UCSD-AML1 (cell line): ENCODE measurements at regions not wholly inside any gene's neighbourhood (a gene's known extent, or its start where the extent isn't known, plus 50 kb on each side); places are given as distances from the start of the nearest gene placed in this dataset.
"Not testable (repeated sequence)": the region's sequence is repeated elsewhere in the genome, so short reads cannot be mapped to it uniquely, and the experiment has no call there.

Experiments
- DNase-seq: peaks from one replicate; lab custom pipeline; 2025; ENCODE audit not compliant: unreplicated experiment; lab: John Stamatoyannopoulos, UW

DNA sequence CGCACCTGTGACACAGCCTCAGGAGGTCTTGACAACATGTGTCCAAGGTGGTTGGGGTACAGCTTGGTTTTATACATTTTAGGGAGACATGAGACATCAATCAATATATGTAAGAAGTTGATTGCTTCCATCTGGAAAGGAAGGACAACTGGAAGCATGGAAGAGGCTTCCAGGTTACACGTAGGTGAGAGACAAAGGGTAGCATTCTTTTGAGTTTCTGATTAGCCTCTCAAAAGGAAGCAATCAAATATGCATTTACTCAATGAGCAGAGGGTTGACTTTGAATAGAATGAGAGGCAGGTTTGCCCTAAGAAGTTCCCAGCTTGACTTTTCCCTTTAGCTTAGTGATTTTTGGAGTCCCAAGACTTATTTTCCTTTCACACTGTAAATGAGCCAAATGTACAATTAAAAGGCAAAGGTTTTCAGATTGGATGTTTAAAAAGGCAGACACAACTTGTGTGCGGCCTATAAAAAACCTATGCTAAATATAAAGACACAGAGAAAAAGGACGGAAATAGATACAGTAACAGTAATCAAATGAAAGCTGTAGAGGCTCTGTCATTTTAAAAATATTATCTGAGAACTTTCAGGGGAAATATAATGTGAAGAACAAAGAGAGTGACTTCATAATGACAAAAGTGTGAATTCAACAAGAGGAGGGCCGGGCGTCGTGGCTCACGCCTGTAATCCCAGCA, 65.7 kb upstream of the LANCL2 start:
- DNase-seq, result no peak

DNA sequence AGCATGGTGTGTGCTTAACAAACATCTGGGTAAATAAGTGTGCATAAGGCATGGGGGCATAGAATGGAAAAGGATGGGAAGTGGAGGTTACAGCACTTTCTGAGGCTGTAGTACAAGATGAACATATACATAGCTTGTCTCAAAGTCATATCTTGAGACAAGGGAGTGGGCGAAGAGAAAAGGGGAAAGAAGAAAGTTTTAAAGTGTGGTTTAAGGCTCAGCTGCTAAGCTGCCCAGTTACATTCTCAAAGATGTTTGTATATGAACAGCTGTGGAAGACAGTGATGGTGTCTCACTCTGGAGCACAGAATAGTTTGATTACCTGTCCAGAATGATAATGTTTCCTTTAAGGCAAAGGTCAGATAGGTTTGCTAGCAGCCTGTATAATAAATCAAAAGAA, 61.9 kb upstream of the LANCL2 start:
- DNase-seq, result no peak

DNA sequence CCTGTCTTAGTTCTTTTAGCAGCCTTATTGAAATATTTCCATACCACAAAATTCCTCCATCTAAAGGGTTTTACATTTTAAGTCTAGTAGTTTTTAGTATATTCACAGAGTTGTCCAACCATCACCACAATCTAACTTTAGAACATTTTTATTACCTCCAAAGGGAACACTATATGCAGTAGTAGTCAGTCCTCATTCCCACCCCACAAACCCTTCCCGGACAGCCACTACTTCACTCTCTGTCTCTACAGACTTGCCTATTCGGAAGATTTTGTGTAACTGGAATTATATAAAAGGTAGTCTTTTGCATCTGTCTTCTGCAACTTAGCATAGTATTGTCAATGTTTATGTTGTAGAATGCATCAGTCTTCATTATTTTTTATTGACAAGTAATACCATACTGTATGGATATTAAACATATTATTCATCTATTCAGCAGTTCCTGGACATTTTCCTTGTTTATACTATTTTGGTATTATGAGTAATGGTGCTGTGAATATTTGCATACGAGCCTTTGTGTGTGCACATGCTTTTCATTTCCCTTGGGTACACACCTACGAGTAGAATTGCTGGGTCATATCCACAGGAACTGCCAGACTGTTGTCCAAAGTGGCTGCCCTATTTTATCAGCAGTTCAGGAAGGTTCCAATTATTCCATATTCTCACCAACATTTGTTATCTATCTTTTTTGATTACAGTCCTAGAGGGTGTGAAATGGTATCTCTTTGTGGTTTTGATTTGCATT, 60.9 kb upstream of the LANCL2 start:
- no peak for DNase-seq

DNA sequence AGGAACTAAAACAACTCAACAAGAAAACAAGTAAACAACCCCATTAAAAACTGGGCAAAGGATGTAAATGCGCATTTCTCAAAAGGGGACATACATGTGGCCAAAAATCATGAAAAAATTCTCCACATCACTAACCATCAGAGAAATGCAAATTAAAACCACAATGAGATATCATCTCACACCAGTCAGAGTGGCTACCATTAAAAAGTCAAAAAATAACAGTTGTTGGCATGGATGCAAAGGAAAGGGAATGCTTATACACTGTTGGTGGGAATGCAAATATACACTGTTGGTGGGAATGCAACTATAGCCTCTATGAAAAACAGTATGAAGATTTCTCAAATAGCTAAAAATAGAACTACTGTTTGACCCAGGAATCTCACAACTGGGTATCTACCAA, 60.0 kb upstream of the LANCL2 start:
- DNase-seq, result no peak

DNA sequence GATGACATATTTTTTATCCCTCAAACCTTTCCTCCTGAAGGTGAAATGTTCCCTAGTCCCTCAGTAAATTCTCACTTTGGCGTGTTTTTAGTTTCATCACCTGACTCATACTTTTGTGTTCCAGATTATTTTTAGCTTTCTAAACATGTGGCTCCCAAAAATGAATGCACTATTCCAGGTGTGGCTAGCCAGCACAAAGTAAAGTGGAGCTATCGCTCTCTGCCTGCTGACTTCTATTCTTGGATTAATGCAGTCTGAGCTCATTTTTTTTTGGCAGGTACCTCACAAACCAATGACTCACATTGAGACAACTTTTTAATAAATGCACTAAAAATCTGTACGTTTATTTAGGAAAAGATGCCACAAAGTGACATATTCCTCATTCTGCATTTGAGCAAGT, 58.8 kb upstream of the LANCL2 start:
- no peak for DNase-seq

DNA sequence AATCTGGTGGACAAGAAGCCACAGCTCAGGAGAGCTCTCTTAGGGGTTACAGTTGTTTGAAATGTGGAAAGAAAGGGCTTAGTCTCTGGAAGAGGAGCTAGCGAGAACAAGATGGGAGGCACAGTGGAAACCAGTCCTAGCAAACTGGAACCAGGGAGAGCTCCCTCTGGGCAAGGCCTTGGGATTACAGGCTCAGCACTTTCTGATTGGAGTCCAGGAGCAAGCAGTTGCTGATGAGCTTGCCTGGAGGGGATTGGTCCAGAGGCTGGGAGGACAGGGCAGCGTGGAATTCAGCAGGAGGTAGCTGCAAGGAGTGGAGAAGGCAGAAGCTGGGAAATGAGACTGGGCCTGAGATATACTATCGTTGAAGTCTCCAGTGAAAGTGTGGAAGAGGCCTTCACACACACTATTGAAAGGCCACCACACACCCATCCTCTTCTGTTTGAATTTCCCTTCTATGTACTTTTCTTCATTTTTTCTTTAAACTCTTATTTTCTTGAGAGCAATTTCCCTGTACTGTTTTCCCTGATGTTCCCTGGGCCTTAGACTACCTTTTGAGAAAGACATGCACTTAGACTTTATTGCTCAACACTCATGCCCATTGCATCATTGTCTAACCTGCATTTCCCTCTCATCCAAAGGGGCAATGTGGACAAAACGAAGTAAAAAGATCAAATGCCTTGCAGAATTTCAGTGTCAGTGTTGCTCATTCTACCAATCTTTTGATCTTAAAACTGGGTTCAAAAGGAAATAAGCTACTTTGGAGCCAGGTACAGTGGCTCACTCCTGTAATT, 57.8 kb upstream of the LANCL2 start:
- no peak for DNase-seq

DNA sequence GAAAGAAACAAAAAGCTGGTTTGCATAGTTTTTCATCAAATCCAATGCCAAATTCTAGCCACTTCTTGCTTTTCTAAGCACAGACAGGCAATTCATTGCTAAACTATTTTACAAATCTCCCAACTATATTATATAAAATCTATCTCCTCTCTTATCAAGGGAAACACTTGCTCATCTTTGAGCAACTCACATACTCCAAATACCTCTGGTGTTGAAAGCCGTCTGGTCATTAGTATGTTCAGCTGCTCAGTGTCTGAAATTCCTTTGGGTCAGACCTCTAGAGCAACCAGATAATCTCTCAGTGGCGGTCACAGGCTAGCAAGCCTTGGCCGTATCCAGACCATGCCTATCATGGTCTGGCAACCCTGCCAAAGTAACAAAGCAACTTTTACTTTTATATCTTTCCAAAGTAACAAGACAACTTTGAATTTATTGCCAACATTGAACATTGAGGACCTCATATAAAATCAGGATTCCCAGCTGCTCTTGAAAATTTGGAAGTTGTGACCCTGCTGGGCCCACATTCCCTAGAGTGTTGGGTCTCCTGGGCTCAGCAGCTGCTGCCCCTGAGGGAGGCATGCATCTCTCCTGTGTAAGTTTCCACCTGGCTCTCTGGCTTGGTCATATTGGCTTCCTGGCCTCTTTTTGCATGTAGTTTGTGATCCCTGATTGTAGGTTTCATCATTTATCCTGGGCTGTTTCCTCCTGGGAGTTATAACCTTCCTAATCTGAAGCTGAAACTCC, 56.8 kb upstream of the LANCL2 start:
- no peak for DNase-seq

DNA sequence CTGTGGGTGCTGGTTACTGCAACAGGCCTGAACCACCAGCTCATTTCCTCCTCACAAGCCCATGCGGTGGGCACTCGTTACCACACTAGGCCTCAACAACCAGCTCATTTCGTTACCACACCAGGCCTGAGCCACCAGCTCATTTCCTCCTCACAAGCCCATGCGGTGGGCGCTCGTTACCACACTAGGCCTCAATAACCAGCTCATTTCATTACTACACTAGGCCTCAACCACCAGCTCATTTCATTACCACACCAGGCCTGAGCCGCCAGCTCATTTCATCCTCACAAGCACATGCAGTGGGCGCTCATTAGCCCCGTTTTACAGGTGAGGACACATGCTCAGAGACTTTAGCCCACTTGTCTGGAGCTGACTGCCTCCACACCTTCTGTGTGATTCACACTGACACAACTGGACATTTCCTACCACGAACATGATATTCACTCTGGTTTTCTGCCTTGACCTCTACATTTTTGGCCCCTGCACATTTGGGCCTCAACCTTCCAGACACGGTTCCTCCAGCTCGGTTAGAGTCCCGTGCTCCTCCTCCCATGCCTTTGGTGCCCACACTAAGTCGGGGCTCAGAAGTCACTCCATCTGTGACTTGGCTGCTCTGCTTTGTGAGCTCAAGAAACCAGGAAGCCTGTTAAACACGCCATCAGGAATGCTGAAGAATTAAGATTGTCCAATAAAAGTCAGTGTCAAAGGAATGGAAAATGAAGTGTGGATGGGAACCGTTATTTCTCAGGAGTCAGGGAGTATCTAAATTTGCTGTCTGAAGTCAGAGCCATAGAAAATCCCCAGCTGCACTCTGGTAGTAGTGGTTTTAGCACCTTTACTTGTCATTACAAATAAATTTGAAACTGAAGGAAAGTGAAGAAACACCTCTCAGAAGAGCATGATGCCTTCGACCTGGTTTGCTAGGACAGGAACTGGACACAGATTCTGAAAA, 55.8 kb upstream of the LANCL2 start:
- DNase-seq, result no peak

DNA sequence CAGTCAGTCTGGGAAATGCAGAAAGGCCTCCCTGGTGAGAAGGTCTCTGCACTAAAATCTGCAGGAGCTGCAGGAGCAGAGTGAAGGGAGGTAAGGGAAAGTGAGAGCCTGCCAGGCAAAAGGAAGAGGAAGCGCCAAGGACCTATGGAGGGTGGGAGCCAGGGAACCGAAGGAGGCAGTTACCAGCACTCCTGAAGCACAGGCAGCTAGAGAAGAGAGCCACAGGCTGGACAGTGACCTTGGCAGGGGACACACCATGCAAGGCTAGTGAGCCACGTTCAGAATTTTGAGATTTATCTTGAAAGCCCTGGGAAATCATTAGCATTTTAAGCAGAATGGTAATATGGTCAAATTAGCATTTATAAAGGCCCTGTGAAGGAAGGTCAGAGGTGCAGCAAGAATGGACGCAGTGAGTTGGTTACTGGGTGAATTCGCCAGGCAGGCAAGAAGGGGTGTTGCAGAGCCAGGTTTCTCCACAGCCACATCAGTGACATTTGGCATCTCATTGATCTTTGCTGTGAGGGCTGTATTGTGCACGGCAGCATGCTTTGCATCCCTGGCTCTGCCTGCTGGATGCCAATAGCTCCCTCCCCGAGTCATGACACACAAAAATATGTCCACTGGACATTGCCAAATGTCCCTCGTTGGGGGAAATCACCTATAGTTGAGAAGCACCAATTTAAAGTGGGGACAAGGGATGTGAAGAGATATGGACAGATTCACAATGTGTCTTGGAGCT, 54.7 kb upstream of the LANCL2 start:
- DNase-seq, result no peak

DNA sequence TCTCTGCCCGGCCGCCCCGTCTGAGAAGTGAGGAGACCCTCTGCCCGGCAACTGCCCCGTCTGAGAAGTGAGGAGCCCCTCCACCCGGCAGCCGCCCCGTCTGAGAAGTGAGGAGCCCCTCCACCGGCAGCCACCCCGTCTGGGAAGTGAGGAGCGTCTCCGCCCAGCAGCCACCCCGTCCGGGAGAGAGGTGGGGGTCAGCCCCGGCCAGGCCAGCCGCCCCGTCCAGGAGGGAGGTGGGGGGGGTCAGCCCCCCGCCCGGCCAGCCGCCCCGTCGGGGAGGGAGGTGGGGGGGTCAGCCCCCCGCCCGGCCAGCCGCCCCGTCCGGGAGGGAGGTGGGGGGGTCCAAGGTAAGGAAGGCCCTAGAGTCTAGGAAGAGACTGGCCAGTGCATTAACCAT, 53.2 kb upstream of the LANCL2 start:
- DNase-seq, result not testable (repeated sequence)

DNA sequence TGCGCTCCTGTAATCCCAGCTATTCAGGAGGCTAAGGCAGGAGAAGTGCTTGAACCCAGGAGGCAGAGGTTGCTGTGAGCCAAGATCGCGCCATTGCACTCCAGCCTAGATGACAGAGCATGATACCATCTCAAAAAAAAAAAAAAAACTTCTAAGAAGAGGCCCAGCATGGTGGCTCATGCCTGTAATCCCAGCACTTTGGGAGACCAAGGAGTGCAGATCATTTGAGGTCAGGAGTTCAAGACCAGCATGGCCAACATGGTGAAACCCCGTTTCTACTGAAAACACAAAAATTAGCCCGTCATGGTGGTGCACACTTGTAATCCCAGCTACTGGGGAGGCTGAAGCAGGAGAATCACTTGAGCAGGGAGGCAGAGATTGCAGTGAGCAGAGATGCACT, 51.5 kb upstream of the LANCL2 start:
- DNase-seq, result not testable (repeated sequence)

DNA sequence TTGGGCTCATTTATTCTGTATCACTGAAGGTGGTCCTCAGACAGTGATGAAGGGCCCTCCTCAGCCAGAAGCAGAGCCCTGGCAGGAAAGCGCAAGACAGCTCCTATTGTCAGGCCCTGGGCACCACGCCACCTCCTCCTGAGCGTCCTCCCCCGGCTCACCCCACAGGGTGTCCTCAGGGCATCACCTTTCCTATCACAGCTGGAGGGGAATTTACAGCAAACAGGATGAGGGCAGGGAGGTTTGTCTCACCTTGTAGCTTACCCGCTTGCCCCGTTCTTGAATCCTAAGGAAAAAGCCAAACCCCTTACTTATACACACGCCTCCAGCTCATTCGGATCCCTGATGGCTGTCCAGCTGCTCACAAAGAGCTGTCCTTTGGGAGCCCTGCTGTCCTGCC, 50.2 kb upstream of the LANCL2 start:
- DNase-seq, result no peak
